GM20431 (cell line): ENCODE measurements at regions not wholly inside any gene's neighbourhood (a gene's known extent, or its start where the extent isn't known, plus 50 kb on each side); places are given as distances from the start of the nearest gene placed in this dataset.
"Not testable (repeated sequence)": the region's sequence is repeated elsewhere in the genome, so short reads cannot be mapped to it uniquely, and the experiment has no call there.

Source experiments
- in situ Hi-C: fragments of 300-500 bp; cut with MseI, MboI; formaldehyde crosslinking; loops from one replicate; pipeline ENCODE4 v1.15.0; 2020; ENCODE audit warnings: low sequenced_read_pairs; ENCODE audit not compliant: unreplicated experiment

DNA sequence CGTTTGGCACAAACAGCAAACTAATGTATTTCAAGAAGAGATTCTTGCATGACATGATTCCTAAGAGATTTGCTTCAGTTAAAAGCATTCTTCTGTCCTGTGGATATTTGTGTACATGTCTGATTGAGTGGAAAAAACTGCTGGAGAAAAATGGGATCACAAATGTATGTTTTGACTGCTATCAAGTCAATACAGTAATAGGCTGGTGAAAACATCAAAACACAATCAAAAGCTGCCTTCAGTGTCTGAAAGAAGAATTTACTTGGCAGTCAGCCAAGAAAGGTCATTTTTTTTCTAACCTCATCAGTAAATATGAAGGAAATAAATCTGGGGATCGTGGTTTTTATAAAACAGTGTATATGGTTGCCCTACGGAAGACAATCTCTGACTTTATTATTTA, 1214.8 kb downstream of the NSUN3 start:
- in situ Hi-C loops: no loop called here

- in situ Hi-C loops: no loop called here
Measured at GRCh38 chr3:95280711-95281352, 1218.0 kb downstream of the NSUN3 start.

DNA sequence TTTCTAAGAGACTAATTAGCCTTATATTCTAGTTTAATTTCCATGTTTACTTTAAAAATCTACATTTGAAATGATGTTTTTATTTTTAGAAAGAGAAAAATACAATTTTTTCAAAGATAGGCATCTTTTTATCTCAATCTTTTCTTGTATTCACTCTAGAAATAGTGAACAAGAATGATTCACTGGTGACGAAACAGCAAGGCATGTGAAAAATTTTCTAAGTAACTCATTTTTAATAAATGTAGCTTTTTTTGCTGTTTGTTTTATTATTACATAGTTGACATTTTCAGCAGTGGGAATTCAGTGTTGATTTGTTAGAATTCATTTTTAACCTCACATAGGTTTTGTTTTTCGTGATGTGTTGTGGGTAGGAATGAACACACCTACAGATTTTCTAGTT, 1226.4 kb downstream of the NSUN3 start:
- in situ Hi-C loops: no loop called here

- in situ Hi-C loops: no loop called here
Measured at GRCh38 chr3:95297581-95297980, 1234.7 kb downstream of the NSUN3 start.

DNA sequence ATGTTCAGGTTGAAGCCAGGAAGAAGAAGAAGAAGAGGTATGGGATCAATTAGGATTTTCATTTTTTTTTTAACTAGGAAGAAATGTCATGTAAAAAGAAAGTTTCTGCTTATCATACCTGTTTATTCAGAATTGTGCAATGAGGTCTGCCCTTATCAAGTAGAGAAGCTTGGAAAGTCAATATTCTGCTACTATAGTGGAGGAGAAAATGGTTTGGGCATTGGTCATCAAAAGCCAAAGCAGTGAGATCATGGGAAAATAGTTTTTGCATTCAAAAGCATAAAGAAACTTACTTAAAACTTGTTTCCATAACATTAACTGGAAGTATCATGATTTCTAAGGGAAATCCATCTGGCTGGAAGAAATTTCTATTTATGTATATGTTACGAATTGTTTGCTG, 1239.2 kb downstream of the NSUN3 start:
- in situ Hi-C loops: no loop called here

GRCh38 chr3:95310560-95310959, 1247.7 kb downstream of the NSUN3 start:
- in situ Hi-C loops: no loop called here

GRCh38 chr3:95311272-95311671, 1248.4 kb downstream of the NSUN3 start:
- in situ Hi-C loops: no loop called here

GRCh38 chr3:95312650-95313049, 1249.8 kb downstream of the NSUN3 start:
- in situ Hi-C loops: no loop called here

DNA sequence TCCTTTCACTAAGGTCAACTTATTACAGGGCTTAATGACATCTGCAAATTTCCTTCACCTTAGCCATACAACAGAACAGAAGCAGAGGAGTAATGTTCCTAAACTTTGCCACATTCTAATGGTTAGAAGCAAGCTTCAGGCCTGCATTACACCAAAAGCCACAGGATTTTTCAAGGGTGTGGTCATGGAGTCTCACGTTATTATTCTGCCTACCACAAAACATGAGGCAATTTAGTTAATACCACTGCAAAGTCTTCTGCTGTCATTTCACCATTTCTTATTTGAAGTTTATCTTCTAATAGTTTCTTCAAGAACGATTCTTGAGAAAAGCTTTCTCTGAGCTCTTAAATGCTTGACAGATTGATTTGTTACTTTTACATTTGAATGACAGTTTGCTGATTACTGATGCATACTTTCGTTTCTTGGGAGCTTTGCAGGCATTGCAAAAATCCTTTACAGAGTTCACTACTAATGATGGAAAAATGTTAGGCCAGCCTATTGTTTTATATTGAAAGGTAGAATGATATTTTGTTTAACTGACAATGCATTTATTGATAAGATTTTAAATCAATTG, 1257.1 kb downstream of the NSUN3 start:
- in situ Hi-C loops: no loop called here

- in situ Hi-C loops: no loop called here
Measured at GRCh38 chr3:95327478-95327877, 1264.6 kb downstream of the NSUN3 start.

- in situ Hi-C loops: no loop called here
Measured at GRCh38 chr3:95333826-95334225, 1271.0 kb downstream of the NSUN3 start.

GRCh38 chr3:95334461-95334860, 1271.6 kb downstream of the NSUN3 start:
- in situ Hi-C loops: no loop called here

- in situ Hi-C loops: no loop called here
Measured at GRCh38 chr3:95335517-95335916, 1272.7 kb downstream of the NSUN3 start.

DNA sequence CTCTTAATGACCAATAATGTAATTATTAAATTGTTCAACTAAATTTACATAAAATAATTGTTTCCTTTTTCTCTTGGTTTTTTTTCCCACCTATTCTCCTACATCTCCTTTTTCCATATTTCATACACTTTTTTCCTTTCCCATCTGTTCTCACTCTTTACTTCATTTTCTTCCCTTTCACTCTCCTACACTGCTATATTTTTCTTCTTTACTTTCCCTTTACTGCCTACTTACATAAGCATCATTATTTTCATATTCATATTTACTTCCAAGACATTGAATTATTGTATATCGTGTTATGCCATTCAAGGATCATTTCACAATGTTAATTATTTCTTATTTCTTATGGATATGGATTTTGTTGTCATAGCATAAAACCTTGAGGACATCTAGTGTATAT, 1275.6 kb downstream of the NSUN3 start:
- in situ Hi-C loops: no loop called here

- in situ Hi-C loops: no loop called here
Measured at GRCh38 chr3:95341314-95341713, 1278.5 kb downstream of the NSUN3 start.

GRCh38 chr3:95343228-95343627, 1280.4 kb downstream of the NSUN3 start:
- in situ Hi-C loops: no loop called here

- in situ Hi-C loops: no loop called here
Measured at GRCh38 chr3:95343767-95344166, 1280.9 kb downstream of the NSUN3 start.

DNA sequence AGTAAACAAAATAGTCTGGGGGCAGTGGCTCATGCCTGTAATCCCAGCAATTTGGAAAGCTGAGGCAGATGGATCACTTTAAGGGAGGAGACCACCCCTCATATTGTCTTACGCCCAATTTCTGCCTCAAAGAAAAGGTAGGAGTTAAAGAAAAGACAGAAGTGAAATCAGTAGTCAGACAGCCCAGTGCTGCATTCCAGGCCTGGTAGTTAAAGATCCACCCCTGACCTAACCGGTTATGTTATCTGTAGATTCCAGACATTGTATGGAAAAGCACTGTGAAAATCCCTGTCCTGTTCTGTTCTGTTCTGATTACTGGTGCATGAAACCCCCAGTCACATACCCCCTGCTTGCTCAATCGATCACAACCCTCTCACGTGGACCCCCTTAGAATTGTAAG, 1285.1 kb downstream of the NSUN3 start:
- in situ Hi-C loops: not testable (repeated sequence)

GRCh38 chr3:95348879-95349278, 1286.0 kb downstream of the NSUN3 start:
- in situ Hi-C loops: no loop called here

- in situ Hi-C loops: no loop called here
Measured at GRCh38 chr3:95350049-95350448, 1287.2 kb downstream of the NSUN3 start.

GRCh38 chr3:95351158-95351557, 1288.3 kb downstream of the NSUN3 start:
- in situ Hi-C loops: no loop called here

DNA sequence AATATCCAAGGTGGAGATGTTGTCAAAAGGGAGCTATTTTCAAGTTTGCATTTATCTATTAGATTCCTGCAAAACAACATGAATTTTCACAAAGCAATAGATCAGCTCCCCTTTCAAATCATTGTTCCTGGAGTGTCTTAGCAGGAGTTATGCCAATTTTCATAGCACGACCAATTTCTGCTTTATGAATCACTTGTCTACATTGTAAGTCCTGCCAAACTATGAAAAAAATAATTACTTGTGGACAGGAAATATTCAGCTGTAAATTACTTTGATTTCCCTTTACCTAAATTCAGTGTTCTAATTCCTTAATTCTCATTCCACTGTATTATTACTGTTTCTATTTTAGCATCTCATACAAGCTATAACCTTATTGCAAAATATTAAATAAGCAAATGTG, 1289.6 kb downstream of the NSUN3 start:
- in situ Hi-C loops: no loop called here
